ENCODE measurements at regions not wholly inside any gene's neighbourhood (a gene's known extent, or its start where the extent isn't known, plus 50 kb on each side); places are given as distances from the start of the nearest gene placed in this dataset.

GRCh38 chr5:114089259-114089658 is 272.6 kb upstream of the KCNN2 start:
- POLR2A ChIA-PET, result no interaction called here

More at GRCh38 chr5:114089259-114089658, 272.6 kb upstream of the KCNN2 start:
- H3K79me2 ChIP-seq (ENCODE audit: control insufficient read depth, insufficient read depth, low read length), result no peaks in the 10 kb centered on the region
- ATAC-seq (no peak), FAIRE-seq (no peak), DNase-seq (ENCODE audit: extremely low read depth in 1 of 4, low spot score in 3 of 4) (no peak)
- H3K9ac ChIP-seq (ENCODE audit: insufficient read depth in 1 of 2, low read depth in 2 of 2, low read length in 2 of 2), result no peak overlapping the region
- no peak for TF ChIP-seq BRF1 (IDR thresholded peaks at IDR 0.05; ENCODE audit: borderline replicate concordance, extremely low read depth, insufficient read length)
- no peak for TF ChIP-seq CSDE1 (IDR thresholded peaks at IDR 0.05)
- no peak for TF ChIP-seq MECOM (CRISPR knock-in tag; IDR thresholded peaks at IDR 0.05)
- TF ChIP-seq NR0B1 (IDR thresholded peaks at IDR 0.05; ENCODE audit: partially characterized antibody), result no peak
- TF ChIP-seq ARNT (IDR thresholded peaks at IDR 0.05), result no peak
- TF ChIP-seq MXI1 (IDR thresholded peaks at IDR 0.05; ENCODE audit: low read depth, low read length), result no peak
- TF ChIP-seq PCBP1 (IDR thresholded peaks at IDR 0.05; ENCODE audit: low read depth, low read length, poor library complexity, severe bottlenecking), result no peak
- TF ChIP-seq FOXK2 (conservative IDR thresholded peaks at IDR 0.05 in 1 of 2, IDR thresholded peaks at IDR 0.05 in 1 of 2; ENCODE audit: low read depth in 2 of 2), result no peak
- no peak for TF ChIP-seq TSC22D4 (tag; IDR thresholded peaks at IDR 0.05)
- TF ChIP-seq MCM3 (IDR thresholded peaks at IDR 0.05), result no peak
- CTCF ChIA-PET (ENCODE audit: low intra/inter-chr PET ratio), result no interaction called here
- H3K27ac ChIP-seq (ENCODE audit: extremely low read depth, low read depth, low read length), result no peak overlapping the region
- H3K27me3 ChIP-seq (ENCODE audit: control insufficient read depth in 2 of 2, insufficient read depth in 2 of 2, low read length in 2 of 2), result no peaks in the 10 kb centered on the region
- H3K4me3 ChIP-seq, result no peak overlapping the region
- no peaks in the 10 kb centered on the region for H3K36me3 ChIP-seq (ENCODE audit: control insufficient read depth, insufficient read depth, low read length)
- intact Hi-C loops (cut with micrococcal nuclease), result no loop called here
- no peaks in the 10 kb centered on the region; the same call in 1 of the 2 replicates for H3K9me3 ChIP-seq (replicated peaks; ENCODE audit: control insufficient read depth, insufficient read depth, low read depth, low read length)
- no peaks in the 10 kb centered on the region for H4K20me1 ChIP-seq (replicated peaks; ENCODE audit: control insufficient read depth, insufficient read depth, low read length)
- no peaks in the 10 kb centered on the region for H3K4me1 ChIP-seq (replicated peaks in 1 of 2; ENCODE audit: control insufficient read depth in 2 of 2, insufficient read depth in 2 of 2, low read length in 2 of 2)
- H2AFZ ChIP-seq (ENCODE audit: low read depth, low read length), result no peak overlapping the region
- 0% methylated on average over 4 of the region's 4 CpGs for WGBS (ENCODE audit: insufficient coverage, low coverage, missing lambda C conversion rate)
- no peaks in the 10 kb centered on the region for H3K9me1 ChIP-seq (ENCODE audit: control insufficient read depth, insufficient read depth, low read length)
- no peak overlapping the region for H3K4me2 ChIP-seq (ENCODE audit: insufficient read depth, low read length)
- in situ Hi-C loops (cut with MboI), result no loop called here
- BruUV-seq (replicated peaks), result no TSS peak
